PC-9 (cell line): ENCODE measurements at regions not wholly inside any gene's neighbourhood (a gene's known extent, or its start where the extent isn't known, plus 50 kb on each side); places are given as distances from the start of the nearest gene placed in this dataset.

Source experiments
- BruUV-seq: library from RNA; stranded (reverse); fragments of 400-500 nt; replicated peaks from 2 replicates; lab custom pipeline; 2021; lab: Mats Ljungman, UMichigan
- CTCF ChIA-PET: fragments of 300-600 bp; sonication (Branson Sonifier 250); formaldehyde crosslinking; loops from one replicate; lab custom pipeline; 2022; ENCODE audit warnings: antibody characterized with exemption; lab: Charles Lee
- POLR2A ChIA-PET: fragments of 300-600 bp; sonication (Branson Sonifier 250); formaldehyde crosslinking; loops from one replicate; lab custom pipeline; 2022; ENCODE audit warnings: antibody characterized with exemption; ENCODE audit not compliant: unreplicated experiment; lab: Charles Lee
- DNase-seq, 2 experiments: peaks; one replicate each; pipeline versions ENCODE4 v3.0.0 to v3.0.0-alpha.2; 2015 to 2022; ENCODE audit warnings: mixed read lengths in 1 of 2
- H2AFZ ChIP-seq: fragments of 200-600 bp; sonication (generic); 2 replicates; pipeline ENCODE4 v1.8.1; 2017; ENCODE audit warnings: antibody characterized with exemption
- H3F3A ChIP-seq: fragments of 200-600 bp; sonication (generic); 2 replicates; pipeline ENCODE4 v1.8.1; 2017; ENCODE audit warnings: antibody characterized with exemption, mild to moderate bottlenecking, low read depth; ENCODE audit not compliant: insufficient read depth
- H3K27ac ChIP-seq: fragments of 200-600 bp; sonication (generic); 2 replicates; pipeline ENCODE4 v1.6.1; 2016; ENCODE audit warnings: mixed run types
- H3K27me3 ChIP-seq: fragments of 200-600 bp; sonication (generic); 2 replicates; pipeline ENCODE4 v1.6.1; 2016; ENCODE audit warnings: low read depth, mixed run types; ENCODE audit not compliant: insufficient read depth
- H3K36me3 ChIP-seq: fragments of 200-600 bp; sonication (generic); 2 replicates; pipeline ENCODE4 v1.6.1; 2016; ENCODE audit warnings: low read depth, mixed run types
- H3K4me1 ChIP-seq: fragments of 200-600 bp; sonication (generic); replicated peaks from 2 replicates; pipeline ENCODE4 v1.6.1; 2016; ENCODE audit warnings: mixed run types; ENCODE audit not compliant: insufficient read depth
- H3K4me2 ChIP-seq: fragments of 200-600 bp; sonication (generic); 2 replicates; pipeline ENCODE4 v1.6.1; 2017; ENCODE audit warnings: mixed run types
- H3K4me3 ChIP-seq: fragments of 200-600 bp; sonication (generic); 2 replicates; pipeline ENCODE4 v1.6.1; 2016; ENCODE audit warnings: mixed run types
- H3K79me2 ChIP-seq: fragments of 200-600 bp; sonication (generic); 2 replicates; pipeline ENCODE4 v1.6.1; 2017; ENCODE audit warnings: low read depth, mixed run types
- H3K9me2 ChIP-seq: fragments of 200-600 bp; sonication (generic); 2 replicates; pipeline ENCODE4 v1.8.1; 2017; ENCODE audit warnings: mild to moderate bottlenecking; ENCODE audit not compliant: insufficient read depth
- H3K9me3 ChIP-seq: fragments of 200-600 bp; sonication (generic); 2 replicates; pipeline ENCODE4 v1.8.1; 2016; ENCODE audit warnings: low read depth; ENCODE audit not compliant: insufficient read depth
- H4K20me1 ChIP-seq: fragments of 200-600 bp; sonication (generic); 2 replicates; pipeline ENCODE4 v1.8.1; 2017; ENCODE audit not compliant: insufficient read depth
- CTCF ChIP-seq: fragments of 200-600 bp; sonication (generic); conservative IDR thresholded peaks from 2 replicates; pipeline ENCODE4 v1.6.1; 2017; ENCODE audit warnings: mixed run types, antibody characterized with exemption, mild to moderate bottlenecking, moderate library complexity
- EZH2 ChIP-seq: fragments of 200-600 bp; sonication (generic); IDR thresholded peaks from 2 replicates; pipeline ENCODE4 v1.8.0; 2017; ENCODE audit warnings: antibody characterized with exemption, low read depth
- intact Hi-C: fragments of 100-400 bp; cut with micrococcal nuclease; formaldehyde crosslinking; loops from one replicate; pipeline ENCODE4 v1.10.0; 2022; ENCODE audit not compliant: unreplicated experiment

- no peaks in the 10 kb centered on the region for H3K36me3 ChIP-seq
- H3K9me2 ChIP-seq, result no peaks in the 10 kb centered on the region
- no peak overlapping the region for H3K4me2 ChIP-seq
- POLR2A ChIA-PET, result no interaction called here
- no peak for DNase-seq
- intact Hi-C loops, result no loop called here
- H4K20me1 ChIP-seq, result no peaks in the 10 kb centered on the region
- H3K27me3 ChIP-seq, result peaks cover 68% of the 10 kb centered on the region
- H3K9me3 ChIP-seq, result no peaks in the 10 kb centered on the region
- H3K4me1 ChIP-seq, result no peaks in the 10 kb centered on the region
- CTCF ChIA-PET, result no interaction called here
- H3K27ac ChIP-seq, result no peak overlapping the region
- H3K4me3 ChIP-seq, result no peak overlapping the region
- TF ChIP-seq CTCF, result no peak
- no peak for TF ChIP-seq EZH2
- H3F3A ChIP-seq, result no peaks in the 10 kb centered on the region
- H3K79me2 ChIP-seq, result no peaks in the 10 kb centered on the region
- H2AFZ ChIP-seq, result no peak overlapping the region
- no TSS peak for BruUV-seq
These were observed 242.6 kb downstream of the PTPRU start for GRCh38 chr1:29478879-29479278.

- CTCF ChIA-PET, result no interaction called here
- H2AFZ ChIP-seq, result no peak overlapping the region
- BruUV-seq, result no TSS peak
- no peaks in the 10 kb centered on the region for H4K20me1 ChIP-seq
- no peak for TF ChIP-seq CTCF
- no peak for TF ChIP-seq EZH2
- no peaks in the 10 kb centered on the region for H3K79me2 ChIP-seq
- POLR2A ChIA-PET, result no interaction called here
- no peaks in the 10 kb centered on the region for H3K9me2 ChIP-seq
- peaks cover 70% of the 10 kb centered on the region for H3K27me3 ChIP-seq
- intact Hi-C loops, result no loop called here
- H3F3A ChIP-seq, result no peaks in the 10 kb centered on the region
- DNase-seq, result no peak
- no peak overlapping the region for H3K27ac ChIP-seq
- no peaks in the 10 kb centered on the region for H3K36me3 ChIP-seq
- H3K4me1 ChIP-seq, result no peaks in the 10 kb centered on the region
- H3K4me2 ChIP-seq, result no peak overlapping the region
- H3K9me3 ChIP-seq, result no peaks in the 10 kb centered on the region
- H3K4me3 ChIP-seq, result no peak overlapping the region
These were observed 241.9 kb downstream of the PTPRU start for GRCh38 chr1:29478151-29478791.

- Histone ChIP-seq H4K20me1 (no peaks in the 10 kb centered on the region), H3K4me3 (no peak overlapping the region), H3F3A (no peaks in the 10 kb centered on the region), H3K27ac (no peak overlapping the region), H2AFZ (no peak overlapping the region), H3K9me2 (no peaks in the 10 kb centered on the region), H3K36me3 (no peaks in the 10 kb centered on the region), H3K9me3 (no peaks in the 10 kb centered on the region), H3K4me1 (no peaks in the 10 kb centered on the region), H3K4me2 (no peak overlapping the region), H3K79me2 (no peaks in the 10 kb centered on the region), H3K27me3 (peaks cover 84% of the 10 kb centered on the region)
- TF ChIP-seq EZH2 (no peak), CTCF (no peak)
- BruUV-seq, result no TSS peak
- ChIA-PET POLR2A (no interaction called here), CTCF (no interaction called here)
- intact Hi-C loops, result no loop called here
- no peak for DNase-seq
These were observed 239.0 kb downstream of the PTPRU start for GRCh38 chr1:29475326-29475725.
